Skeletal muscle tissue (tissue), 3 donors: ENCODE measurements at regions not wholly inside any gene's neighbourhood (a gene's known extent, or its start where the extent isn't known, plus 50 kb on each side); places are given as distances from the start of the nearest gene placed in this dataset.

ENCODE experiments used
- H3K27ac ChIP-seq: one replicate; pipeline ENCODE4 v1.7.0; 2013; ENCODE audit warnings: mild to moderate bottlenecking, low read depth, low read length, inconsistent platforms
- H3K27me3 ChIP-seq, 3 donors: one replicate each; pipeline ENCODE4 v1.7.0; 2013; ENCODE audit warnings: low read length in 3 of 3; ENCODE audit not compliant: control insufficient read depth in 3 of 3, insufficient read depth in 3 of 3
- H3K36me3 ChIP-seq, 3 donors: one replicate each; pipeline ENCODE4 v1.7.0; 2013; ENCODE audit warnings: low read length in 3 of 3; ENCODE audit not compliant: control insufficient read depth in 3 of 3, insufficient read depth in 3 of 3
- H3K4me1 ChIP-seq, 3 donors: one replicate each; pipeline ENCODE4 v1.7.0; 2013; ENCODE audit warnings: low read length in 3 of 3, mild to moderate bottlenecking in 3 of 3; ENCODE audit not compliant: control insufficient read depth in 3 of 3, insufficient read depth in 3 of 3
- H3K4me3 ChIP-seq, 3 donors: one replicate each; pipeline ENCODE4 v1.7.0; 2013; ENCODE audit warnings: low read length in 3 of 3
- H3K9ac ChIP-seq, 3 donors: one replicate each; pipeline ENCODE4 v1.7.0; 2013; ENCODE audit warnings: low read length in 3 of 3, mild to moderate bottlenecking in 3 of 3, moderate library complexity in 2 of 3, low read depth in 1 of 3
- H3K9me3 ChIP-seq, 3 donors: one replicate each; pipeline ENCODE4 v1.7.0; 2013; ENCODE audit warnings: low read length in 3 of 3; ENCODE audit not compliant: control insufficient read depth in 3 of 3
- donor health status: Osteomylitis.

- H3K36me3 ChIP-seq: no peaks in the 10 kb centered on the region
- peaks cover 8 to 19% (median 10%) of the 10 kb centered on the region in 3 donors for H3K9me3 ChIP-seq
- H3K27ac ChIP-seq: no peak overlapping the region
- no peak overlapping the region for H3K4me3 ChIP-seq
- no peaks in the 10 kb centered on the region for H3K4me1 ChIP-seq
- no peak overlapping the region for H3K9ac ChIP-seq
- H3K27me3 ChIP-seq: peaks cover 0 to 3% (median 0%) of the 10 kb centered on the region in 3 donors
Observed at GRCh38 chr3:127108796-127109195, 84.1 kb upstream of the PRR23E start.

GRCh38 chr3:127110982-127111693, 81.8 kb upstream of the PRR23E start:
- no peak overlapping the region for H3K9ac ChIP-seq
- no peaks in the 10 kb centered on the region for H3K4me1 ChIP-seq
- H3K27ac ChIP-seq: no peak overlapping the region
- no peaks in the 10 kb centered on the region for H3K27me3 ChIP-seq
- H3K4me3 ChIP-seq: no peak overlapping the region
- H3K36me3 ChIP-seq: no peaks in the 10 kb centered on the region
- H3K9me3 ChIP-seq: peaks cover 8 to 19% (median 10%) of the 10 kb centered on the region in 3 donors

DNA sequence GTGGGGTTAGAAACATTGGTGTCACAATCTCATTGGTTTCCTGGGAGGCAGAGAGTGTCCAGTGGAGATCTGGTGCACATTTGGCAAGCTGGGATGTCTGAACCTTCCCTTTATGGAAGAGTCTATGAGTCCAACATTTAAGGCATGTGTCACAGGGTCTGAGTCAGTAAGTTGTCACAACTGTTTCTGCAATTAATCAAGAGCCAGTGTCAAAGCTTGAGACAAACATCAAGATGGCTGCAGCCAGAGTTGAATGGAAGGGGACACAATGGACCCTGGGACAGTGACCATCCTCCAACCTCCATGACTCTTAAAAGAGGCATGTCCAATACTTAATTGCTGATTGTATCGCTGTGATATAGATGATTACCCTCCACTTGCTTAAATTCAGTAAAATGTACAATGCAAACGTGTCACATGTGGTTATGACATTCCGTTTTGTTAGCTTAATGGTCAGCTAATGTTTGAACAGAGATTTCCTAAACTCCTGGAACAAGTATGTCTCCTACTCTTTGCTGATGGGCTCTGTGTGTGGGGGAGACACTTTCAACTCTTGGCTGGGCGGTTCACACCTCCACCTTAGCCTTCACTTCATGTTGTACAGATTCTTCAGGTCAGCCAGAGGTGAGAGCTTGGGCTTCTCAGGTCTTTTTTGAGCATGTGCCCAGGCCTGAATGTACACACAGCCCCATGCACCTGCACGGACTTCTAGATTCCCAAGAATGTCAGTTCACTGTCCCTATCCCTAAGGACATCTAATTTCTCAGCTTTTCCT, 79.9 kb upstream of the PRR23E start:
- H3K9me3 ChIP-seq: peaks cover 8 to 19% (median 10%) of the 10 kb centered on the region in 3 donors
- no peaks in the 10 kb centered on the region for H3K27me3 ChIP-seq
- H3K4me3 ChIP-seq: no peak overlapping the region
- no peaks in the 10 kb centered on the region for H3K4me1 ChIP-seq
- no peaks in the 10 kb centered on the region for H3K36me3 ChIP-seq
- H3K27ac ChIP-seq: no peak overlapping the region
- no peak overlapping the region for H3K9ac ChIP-seq

GRCh38 chr3:127113571-127113891, 79.4 kb upstream of the PRR23E start:
- H3K4me3 ChIP-seq: no peak overlapping the region
- H3K27me3 ChIP-seq: no peaks in the 10 kb centered on the region
- no peaks in the 10 kb centered on the region for H3K4me1 ChIP-seq
- H3K36me3 ChIP-seq: no peaks in the 10 kb centered on the region
- H3K9me3 ChIP-seq: peaks cover 8 to 19% (median 10%) of the 10 kb centered on the region in 3 donors
- no peak overlapping the region for H3K27ac ChIP-seq
- no peak overlapping the region for H3K9ac ChIP-seq

- Histone ChIP-seq H3K4me3 (no peak overlapping the region), H3K9me3 (peaks cover 8 to 19% (median 10%) of the 10 kb centered on the region in 3 donors), H3K9ac (no peak overlapping the region), H3K36me3 (no peaks in the 10 kb centered on the region), H3K27me3 (no peaks in the 10 kb centered on the region), H3K4me1 (no peaks in the 10 kb centered on the region), H3K27ac (no peak overlapping the region)
Observed at GRCh38 chr3:127114337-127115070, 78.4 kb upstream of the PRR23E start.

- H3K36me3 ChIP-seq: no peaks in the 10 kb centered on the region
- H3K27me3 ChIP-seq: no peaks in the 10 kb centered on the region
- no peak overlapping the region for H3K4me3 ChIP-seq
- H3K4me1 ChIP-seq: no peaks in the 10 kb centered on the region
- no peak overlapping the region for H3K27ac ChIP-seq
- no peak overlapping the region for H3K9ac ChIP-seq
- peaks cover 8 to 19% (median 10%) of the 10 kb centered on the region in 3 donors for H3K9me3 ChIP-seq
Observed at GRCh38 chr3:127115691-127116351, 77.1 kb upstream of the PRR23E start.

DNA sequence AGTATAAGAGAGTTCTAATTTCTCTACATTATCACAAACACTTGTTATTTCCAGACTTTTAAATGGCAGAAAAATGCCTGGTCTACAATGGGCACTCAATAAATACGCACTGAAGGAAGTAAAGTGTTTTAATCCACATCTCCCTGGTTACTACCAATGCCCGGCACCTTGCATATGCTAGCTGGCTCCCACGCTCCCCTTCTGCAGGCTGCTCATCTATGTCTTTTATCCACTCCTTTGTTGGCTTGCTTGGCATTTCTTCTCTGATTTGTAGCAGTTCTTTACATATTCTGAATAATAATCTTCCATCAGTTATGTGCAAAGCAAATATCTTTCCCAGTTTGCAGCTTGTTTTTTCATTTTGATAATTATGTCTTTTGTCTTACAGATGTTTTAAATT, 74.6 kb upstream of the PRR23E start:
- no peaks in the 10 kb centered on the region for H3K9me3 ChIP-seq
- H3K4me3 ChIP-seq: no peak overlapping the region
- H3K36me3 ChIP-seq: no peaks in the 10 kb centered on the region
- H3K9ac ChIP-seq: no peak overlapping the region
- H3K4me1 ChIP-seq: peaks cover 0 to 4% (median 0%) of the 10 kb centered on the region in 3 donors
- no peaks in the 10 kb centered on the region for H3K27me3 ChIP-seq
- H3K27ac ChIP-seq: no peak overlapping the region

DNA sequence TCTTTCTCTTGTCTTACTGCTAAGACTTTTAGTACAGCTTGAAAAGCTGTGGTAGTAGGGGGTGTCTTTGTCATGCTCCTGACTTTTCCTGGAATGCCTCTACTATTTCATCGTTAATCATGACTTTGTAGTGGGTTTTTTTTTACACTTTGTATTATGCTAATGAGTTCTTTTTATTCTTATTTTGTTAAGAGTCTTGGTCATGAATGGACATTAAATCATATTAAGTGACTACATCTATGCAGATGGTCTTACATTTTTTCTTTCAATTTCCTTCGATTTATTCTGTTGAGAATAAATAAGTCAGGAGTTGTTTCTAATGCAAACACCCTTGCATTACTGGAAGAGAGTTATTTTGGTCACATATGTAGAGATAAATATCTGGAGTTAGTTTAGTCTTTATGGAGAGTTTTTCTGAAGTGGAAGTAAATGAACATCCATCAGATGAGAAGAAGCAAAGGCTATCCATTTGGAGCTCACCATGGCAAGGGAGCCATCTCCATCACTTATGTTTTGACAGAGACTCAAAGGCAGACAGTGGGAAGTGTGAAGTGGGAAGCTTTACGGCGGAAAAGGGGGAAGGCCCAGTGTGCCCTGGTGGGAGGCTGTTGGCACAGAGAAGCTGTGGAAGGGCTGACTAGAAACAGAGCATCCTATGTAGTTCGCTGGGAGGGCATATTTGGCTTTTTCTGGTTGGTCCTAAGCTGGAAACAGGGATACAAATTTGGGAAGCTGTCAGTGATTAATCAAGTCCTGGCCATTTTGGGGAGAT, 73.1 kb upstream of the PRR23E start:
- Histone ChIP-seq H3K9ac (no peak overlapping the region), H3K4me3 (no peak overlapping the region), H3K4me1 (peaks cover 0 to 4% (median 0%) of the 10 kb centered on the region in 3 donors)

More for the DNA sequence above, 73.1 kb upstream of the PRR23E start:
- Histone ChIP-seq H3K27ac (no peak overlapping the region), H3K27me3 (peaks cover 0 to 4% (median 0%) of the 10 kb centered on the region in 3 donors), H3K9me3 (no peaks in the 10 kb centered on the region), H3K36me3 (no peaks in the 10 kb centered on the region)
